Natural killer cell (primary cell): ENCODE measurements at regions not wholly inside any gene's neighbourhood (a gene's known extent, or its start where the extent isn't known, plus 50 kb on each side); places are given as distances from the start of the nearest gene placed in this dataset.

Experiments used
- ATAC-seq, 3 donors: fragments of 150-1000 bp in 2 of 3; fragments of 200-7000 bp in 1 of 3; cut with Tn5 transposase; 1 replicate in 1 of 3; 2 replicates in 2 of 3; pipeline ENCODE4 v1.10.0; 2021; ENCODE audit warnings: mild to moderate bottlenecking in 2 of 3, moderate library complexity in 2 of 3
- DNase-seq, 2 donors: peaks; one replicate each; pipeline versions ENCODE4 v3.0.0 to v3.0.0-alpha.2; 2013 to 2021; ENCODE audit warnings: mixed read lengths in 1 of 2
- H3K27ac ChIP-seq: one replicate; pipeline ENCODE4 v1.5.1; 2013; ENCODE audit warnings: mild to moderate bottlenecking, low read length
- H3K27me3 ChIP-seq: one replicate; pipeline ENCODE4 v1.6.1; 2013; ENCODE audit warnings: low read length; ENCODE audit not compliant: control insufficient read depth, insufficient read depth
- H3K36me3 ChIP-seq: one replicate; pipeline ENCODE4 v1.6.1; 2013; ENCODE audit warnings: low read length; ENCODE audit not compliant: control insufficient read depth, insufficient read depth
- H3K4me1 ChIP-seq: one replicate; pipeline ENCODE4 v1.6.1; 2013; ENCODE audit warnings: low read length; ENCODE audit not compliant: control insufficient read depth, insufficient read depth
- H3K4me3 ChIP-seq: one replicate; pipeline ENCODE4 v1.5.1; 2013; ENCODE audit warnings: low read length
- H3K9me3 ChIP-seq: one replicate; pipeline ENCODE4 v1.6.1; 2013; ENCODE audit warnings: low read length; ENCODE audit not compliant: control insufficient read depth, insufficient read depth
- H3K27ac Mint-ChIP-seq, 2 donors: one replicate each; pipeline ENCODE4 v1.8.0; 2022; ENCODE audit warnings: mild to moderate bottlenecking in 2 of 2, mixed read lengths in 2 of 2, moderate library complexity in 1 of 2
- H3K27me3 Mint-ChIP-seq, 2 donors: one replicate each; pipeline ENCODE4 v1.8.0; 2022; ENCODE audit warnings: low read depth in 2 of 2, mixed read lengths in 2 of 2
- H3K36me3 Mint-ChIP-seq: one replicate; pipeline ENCODE4 v1.8.0; 2022; ENCODE audit warnings: mixed read lengths
- H3K4me1 Mint-ChIP-seq, 2 donors: one replicate each; pipeline ENCODE4 v1.8.0; 2022; ENCODE audit warnings: mixed read lengths in 2 of 2
- H3K4me3 Mint-ChIP-seq: one replicate; pipeline ENCODE4 v1.8.0; 2022; ENCODE audit warnings: mild to moderate bottlenecking, moderate library complexity, mixed read lengths
- H3K9me3 Mint-ChIP-seq, 2 donors: one replicate each; pipeline ENCODE4 v1.8.0; 2022; ENCODE audit warnings: mixed read lengths in 2 of 2
- CTCF ChIP-seq: fragments of 200-600 bp; IDR thresholded peaks from one replicate; pipeline ENCODE4 v1.8.0; 2022; ENCODE audit warnings: antibody characterized with exemption
- WGBS: methylation state at CpG from one replicate; pipeline ENCODE4 v1.1.7; 2013; ENCODE audit warnings: missing lambda C conversion rate; ENCODE audit not compliant: insufficient coverage; 5-methylcytosine and 5-hydroxymethylcytosine counted together
- intact Hi-C: fragments of 100-400 bp; cut with micrococcal nuclease; formaldehyde crosslinking; loops from one replicate; pipeline ENCODE4 v1.14.2; 2022

- Histone ChIP-seq H3K9me3 (peaks cover 6% of the 10 kb centered on the region), H3K4me1 (peaks cover 12% of the 10 kb centered on the region), H3K36me3 (no peaks in the 10 kb centered on the region), H3K27me3 (no peaks in the 10 kb centered on the region), H3K4me3 (no peak overlapping the region), H3K27ac (no peak overlapping the region)
- ATAC-seq = no peak
- no peaks in the 10 kb centered on the region for H3K9me3 Mint-ChIP-seq
- H3K27ac Mint-ChIP-seq = no peak overlapping the region
- H3K36me3 Mint-ChIP-seq = no peaks in the 10 kb centered on the region
- no peaks in the 10 kb centered on the region for H3K27me3 Mint-ChIP-seq
- intact Hi-C loops = no loop called here
- H3K4me3 Mint-ChIP-seq = no peak overlapping the region
- no peak for DNase-seq
- H3K4me1 Mint-ChIP-seq = peaks cover 14 to 18% of the 10 kb centered on the region in 2 donors
- TF ChIP-seq CTCF = no peak
- WGBS = 89% methylated on average over 4 of the region's 4 CpGs
These were observed 89.1 kb downstream of the B3GNT2 start for GRCh38 chr2:62284980-62285379.

DNA sequence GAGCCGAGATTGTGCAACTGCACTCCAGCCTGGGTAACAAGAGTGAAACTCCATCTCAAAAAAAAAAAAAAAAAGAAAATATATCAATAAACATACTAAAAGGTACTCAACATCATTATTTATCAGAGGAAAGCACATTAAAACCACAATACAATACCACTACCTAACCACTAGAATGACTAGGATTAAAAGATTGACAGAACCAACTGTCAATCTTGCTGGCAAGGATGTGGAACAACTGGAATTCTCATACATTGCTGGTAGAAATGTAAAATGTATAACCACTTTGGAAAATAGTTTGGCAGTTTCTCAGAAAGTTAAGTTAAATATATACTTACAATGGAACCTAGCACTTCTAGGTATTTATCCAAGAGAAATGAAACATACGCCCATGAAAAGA is 88.6 kb downstream of the B3GNT2 start:
- Histone ChIP-seq H3K9me3 (peaks cover 6% of the 10 kb centered on the region), H3K27me3 (no peaks in the 10 kb centered on the region), H3K4me1 (peaks cover 12% of the 10 kb centered on the region), H3K36me3 (no peaks in the 10 kb centered on the region), H3K27ac (no peak overlapping the region), H3K4me3 (no peak overlapping the region)
- H3K4me3 Mint-ChIP-seq = no peak overlapping the region
- DNase-seq (no peak), ATAC-seq (no peak)
- no peaks in the 10 kb centered on the region for H3K36me3 Mint-ChIP-seq
- H3K9me3 Mint-ChIP-seq = no peaks in the 10 kb centered on the region
- TF ChIP-seq CTCF = no peak
- H3K27me3 Mint-ChIP-seq = no peaks in the 10 kb centered on the region
- intact Hi-C loops = no loop called here
- no peak overlapping the region for H3K27ac Mint-ChIP-seq
- 100% methylated on average over 1 of the region's 2 CpGs for whole genome bisulfite sequencing
- H3K4me1 Mint-ChIP-seq = peaks cover 14 to 18% of the 10 kb centered on the region in 2 donors

- H3K4me1 ChIP-seq = peaks cover 11% of the 10 kb centered on the region
- DNase-seq = no peak
- Mint-ChIP-seq H3K27ac (no peak overlapping the region), H3K27me3 (no peaks in the 10 kb centered on the region), H3K4me3 (no peak overlapping the region), H3K4me1 (peaks cover 11 to 14% of the 10 kb centered on the region in 2 donors), H3K36me3 (no peaks in the 10 kb centered on the region), H3K9me3 (no peaks in the 10 kb centered on the region)
- no peak for TF ChIP-seq CTCF
- WGBS = 100% methylated on average over 1 of the region's 1 CpG
- no peak overlapping the region for H3K27ac ChIP-seq
- no peaks in the 10 kb centered on the region for H3K27me3 ChIP-seq
- H3K36me3 ChIP-seq = no peaks in the 10 kb centered on the region
- no peak overlapping the region for H3K4me3 ChIP-seq
- no peak for ATAC-seq
- H3K9me3 ChIP-seq = peaks cover 8% of the 10 kb centered on the region
- intact Hi-C loops = no loop called here
These were observed 87.2 kb downstream of the B3GNT2 start for GRCh38 chr2:62283147-62283546.

- H3K4me1 ChIP-seq = no peaks in the 10 kb centered on the region
- ATAC-seq (no peak), DNase-seq (no peak)
- no peaks in the 10 kb centered on the region for H3K27me3 ChIP-seq
- Mint-ChIP-seq H3K27me3 (no peaks in the 10 kb centered on the region), H3K4me1 (peaks cover 0 to 5% of the 10 kb centered on the region in 2 donors), H3K9me3 (peaks cover 2 to 6% of the 10 kb centered on the region in 2 donors), H3K4me3 (no peak overlapping the region), H3K36me3 (peaks cover 8% of the 10 kb centered on the region), H3K27ac (no peak overlapping the region)
- H3K27ac ChIP-seq = no peak overlapping the region
- no peak overlapping the region for H3K4me3 ChIP-seq
- no peak for TF ChIP-seq CTCF
- whole genome bisulfite sequencing = 44% methylated on average over 1 of the region's 1 CpG
- no peaks in the 10 kb centered on the region for H3K36me3 ChIP-seq
- H3K9me3 ChIP-seq = peaks cover 17% of the 10 kb centered on the region
- intact Hi-C loops = no loop called here
These were observed 85.7 kb downstream of the B3GNT2 start for GRCh38 chr2:62281663-62282062.
